22Rv1 (cell line): ENCODE measurements at regions not wholly inside any gene's neighbourhood (a gene's known extent, or its start where the extent isn't known, plus 50 kb on each side); places are given as distances from the start of the nearest gene placed in this dataset.

Experiments
- CTCF ChIP-seq: fragments of 450-650 bp; IDR thresholded peaks from 2 replicates; pipeline ENCODE4 v1.5.1; 2017; ENCODE audit warnings: mild to moderate bottlenecking
- ZFX ChIP-seq: fragments of 450-650 bp; IDR thresholded peaks from 2 replicates; pipeline ENCODE4 v1.6.1; 2017; ENCODE audit warnings: antibody characterized with exemption, borderline replicate concordance

GRCh38 chr17:14508156-14508555 is 207.3 kb downstream of the HS3ST3B1 start:
- no peak for TF ChIP-seq CTCF
- no peak for TF ChIP-seq ZFX
